ENCODE measurements at regions not wholly inside any gene's neighbourhood (a gene's known extent, or its start where the extent isn't known, plus 50 kb on each side); places are given as distances from the start of the nearest gene placed in this dataset.

DNA sequence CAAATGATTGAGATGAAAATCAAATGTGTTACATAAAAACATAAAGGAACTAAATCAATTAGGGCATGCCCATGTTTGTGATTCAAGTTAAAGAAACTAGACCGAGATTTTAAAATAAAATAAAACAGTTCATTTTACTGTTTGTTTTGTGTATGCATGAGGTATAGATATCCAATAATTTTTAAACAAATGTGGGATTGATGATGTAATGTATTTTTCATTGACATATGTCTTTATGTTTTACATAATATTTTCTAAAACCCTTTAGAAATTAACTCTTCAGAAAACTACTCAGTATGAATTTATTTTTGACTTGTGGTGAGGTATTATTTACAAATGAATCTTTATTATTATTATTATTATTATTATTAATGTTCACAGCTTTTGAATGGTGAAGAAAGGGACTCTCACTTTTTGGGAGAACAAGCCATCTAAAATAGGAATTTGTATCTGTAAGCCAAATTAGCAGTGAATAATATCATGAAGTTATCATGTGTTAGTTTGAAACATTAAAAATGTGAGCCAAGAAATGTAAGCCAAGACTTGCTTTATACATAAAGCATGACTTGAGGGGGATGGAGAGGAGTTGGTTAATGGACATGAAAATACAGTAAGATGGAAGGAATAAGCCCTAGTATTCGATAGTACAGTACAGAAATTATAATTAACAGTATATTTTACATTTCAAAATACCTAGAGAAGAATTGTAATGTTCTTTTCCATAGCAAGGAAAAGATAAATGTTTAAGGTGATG lies 355.0 kb downstream of the CDH10 start:
- no peaks in the 10 kb centered on the region for H3K27me3 ChIP-seq (ENCODE audit: insufficient read depth, poor library complexity, severe bottlenecking)
- H3K4me3 ChIP-seq (replicated peaks; ENCODE audit: insufficient read depth, low read length) = no peak overlapping the region
- TF ChIP-seq CTCF (IDR thresholded peaks at IDR 0.05; ENCODE audit: insufficient read depth, low read length) (no peak), POLR2AphosphoS5 (IDR thresholded peaks at IDR 0.05; ENCODE audit: low read depth) (no peak), GABPA (IDR thresholded peaks at IDR 0.05; ENCODE audit: low read depth) (no peak), SPI1 (IDR thresholded peaks at IDR 0.05; ENCODE audit: borderline replicate concordance, low read depth) (no peak)
- TF ChIP-seq, protein P1, sequence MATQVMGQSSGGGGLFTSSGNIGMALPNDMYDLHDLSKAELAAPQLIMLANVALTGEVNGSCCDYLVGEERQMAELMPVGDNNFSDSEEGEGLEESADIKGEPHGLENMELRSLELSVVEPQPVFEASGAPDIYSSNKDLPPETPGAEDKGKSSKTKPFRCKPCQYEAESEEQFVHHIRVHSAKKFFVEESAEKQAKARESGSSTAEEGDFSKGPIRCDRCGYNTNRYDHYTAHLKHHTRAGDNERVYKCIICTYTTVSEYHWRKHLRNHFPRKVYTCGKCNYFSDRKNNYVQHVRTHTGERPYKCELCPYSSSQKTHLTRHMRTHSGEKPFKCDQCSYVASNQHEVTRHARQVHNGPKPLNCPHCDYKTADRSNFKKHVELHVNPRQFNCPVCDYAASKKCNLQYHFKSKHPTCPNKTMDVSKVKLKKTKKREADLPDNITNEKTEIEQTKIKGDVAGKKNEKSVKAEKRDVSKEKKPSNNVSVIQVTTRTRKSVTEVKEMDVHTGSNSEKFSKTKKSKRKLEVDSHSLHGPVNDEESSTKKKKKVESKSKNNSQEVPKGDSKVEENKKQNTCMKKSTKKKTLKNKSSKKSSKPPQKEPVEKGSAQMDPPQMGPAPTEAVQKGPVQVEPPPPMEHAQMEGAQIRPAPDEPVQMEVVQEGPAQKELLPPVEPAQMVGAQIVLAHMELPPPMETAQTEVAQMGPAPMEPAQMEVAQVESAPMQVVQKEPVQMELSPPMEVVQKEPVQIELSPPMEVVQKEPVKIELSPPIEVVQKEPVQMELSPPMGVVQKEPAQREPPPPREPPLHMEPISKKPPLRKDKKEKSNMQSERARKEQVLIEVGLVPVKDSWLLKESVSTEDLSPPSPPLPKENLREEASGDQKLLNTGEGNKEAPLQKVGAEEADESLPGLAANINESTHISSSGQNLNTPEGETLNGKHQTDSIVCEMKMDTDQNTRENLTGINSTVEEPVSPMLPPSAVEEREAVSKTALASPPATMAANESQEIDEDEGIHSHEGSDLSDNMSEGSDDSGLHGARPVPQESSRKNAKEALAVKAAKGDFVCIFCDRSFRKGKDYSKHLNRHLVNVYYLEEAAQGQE (IDR thresholded peaks at IDR 0.05; ENCODE audit: insufficient replicate concordance, low read depth) = no peak
- DNase-seq (ENCODE audit: low read depth in 1 of 2, low spot score in 1 of 2) = no peak
- no peak overlapping the region for H3K27ac ChIP-seq (replicated peaks)

- H3K27ac ChIP-seq (replicated peaks) = no peak overlapping the region
- H3K4me3 ChIP-seq (replicated peaks; ENCODE audit: insufficient read depth, low read length) = no peak overlapping the region
- no peak for DNase-seq (ENCODE audit: low read depth in 1 of 2, low spot score in 1 of 2)
- H3K27me3 ChIP-seq (ENCODE audit: insufficient read depth, poor library complexity, severe bottlenecking) = no peaks in the 10 kb centered on the region
- TF ChIP-seq GABPA (IDR thresholded peaks at IDR 0.05; ENCODE audit: low read depth) (no peak), SPI1 (IDR thresholded peaks at IDR 0.05; ENCODE audit: borderline replicate concordance, low read depth) (no peak), CTCF (IDR thresholded peaks at IDR 0.05; ENCODE audit: insufficient read depth, low read length) (no peak), POLR2AphosphoS5 (IDR thresholded peaks at IDR 0.05; ENCODE audit: low read depth) (no peak)
- TF ChIP-seq, protein P1 (IDR thresholded peaks at IDR 0.05; ENCODE audit: insufficient replicate concordance, low read depth) = no peak
Observed at GRCh38 chr5:24290536-24290935, 354.2 kb downstream of the CDH10 start.

- Histone ChIP-seq H3K4me3 (replicated peaks; ENCODE audit: insufficient read depth, low read length) (no peak overlapping the region), H3K27me3 (ENCODE audit: insufficient read depth, poor library complexity, severe bottlenecking) (no peaks in the 10 kb centered on the region), H3K27ac (replicated peaks) (no peak overlapping the region)
- DNase-seq (ENCODE audit: low read depth in 1 of 2, low spot score in 1 of 2) = no peak
- TF ChIP-seq, protein P1 (IDR thresholded peaks at IDR 0.05; ENCODE audit: insufficient replicate concordance, low read depth) = no peak
- TF ChIP-seq POLR2AphosphoS5 (IDR thresholded peaks at IDR 0.05; ENCODE audit: low read depth) = no peak
- no peak for TF ChIP-seq SPI1 (IDR thresholded peaks at IDR 0.05; ENCODE audit: borderline replicate concordance, low read depth)
- no peak for TF ChIP-seq CTCF (IDR thresholded peaks at IDR 0.05; ENCODE audit: insufficient read depth, low read length)
- TF ChIP-seq GABPA (IDR thresholded peaks at IDR 0.05; ENCODE audit: low read depth) = no peak
Observed at GRCh38 chr5:24291916-24292315, 352.9 kb downstream of the CDH10 start.

Measured in HL-60 (cell line).